Right cardiac atrium (tissue), 5 donors: ENCODE measurements at regions not wholly inside any gene's neighbourhood (a gene's known extent, or its start where the extent isn't known, plus 50 kb on each side); places are given as distances from the start of the nearest gene placed in this dataset.

Experiments used
- ATAC-seq, 2 donors: fragments of 200-7000 bp; cut with Tn5 transposase; one replicate each; pipeline versions ENCODE4 v1.8.0 to v1.9.1; 2020; ENCODE audit warnings: moderate library complexity in 2 of 2, mild to moderate bottlenecking in 1 of 2
- DNase-seq, 3 donors: peaks; one replicate each; pipeline ENCODE4 v3.0.0-alpha.2; 2020
- H3K27ac ChIP-seq: one replicate; pipeline ENCODE4 v1.5.1; 2013; ENCODE audit warnings: mild to moderate bottlenecking, low read length, control low read depth, moderate library complexity
- H3K27me3 ChIP-seq: one replicate; pipeline ENCODE4 v1.6.1; 2013; ENCODE audit not compliant: control insufficient read depth, insufficient read depth
- H3K4me1 ChIP-seq: one replicate; pipeline ENCODE4 v1.6.1; 2013; ENCODE audit warnings: low read length; ENCODE audit not compliant: control insufficient read depth, insufficient read depth
- H3K4me3 ChIP-seq: one replicate; pipeline ENCODE4 v1.5.1; 2013; ENCODE audit warnings: low read length, control low read depth
- H3K9me3 ChIP-seq: one replicate; pipeline ENCODE4 v1.6.1; 2013; ENCODE audit warnings: low read length; ENCODE audit not compliant: control insufficient read depth
- WGBS: extraction: QIAGEN DNeasy Blood & Tissue Kit; methylation state at CpG from one replicate; pipeline ENCODE4 v1.1.7; 2013; 5-methylcytosine and 5-hydroxymethylcytosine counted together
- intact Hi-C, 4 donors: fragments of 100-400 bp; cut with DNase I; formaldehyde crosslinking; loops; one replicate each; pipeline versions ENCODE4 v1.11.0 to v1.14.0; 2022 to 2023
- donor health status: healthy with polysubstance abuse.
- donor health status: DM: no; HTN: yes; CAD: no.
- donor health status: DM: no; HTN: no; CAD: no.
- donor health status: DM: no; HTN: yes; CAD: no; lungs with severe emphysema.
- donor health status: DM: yes; HTN: yes; CAD: no.

DNA sequence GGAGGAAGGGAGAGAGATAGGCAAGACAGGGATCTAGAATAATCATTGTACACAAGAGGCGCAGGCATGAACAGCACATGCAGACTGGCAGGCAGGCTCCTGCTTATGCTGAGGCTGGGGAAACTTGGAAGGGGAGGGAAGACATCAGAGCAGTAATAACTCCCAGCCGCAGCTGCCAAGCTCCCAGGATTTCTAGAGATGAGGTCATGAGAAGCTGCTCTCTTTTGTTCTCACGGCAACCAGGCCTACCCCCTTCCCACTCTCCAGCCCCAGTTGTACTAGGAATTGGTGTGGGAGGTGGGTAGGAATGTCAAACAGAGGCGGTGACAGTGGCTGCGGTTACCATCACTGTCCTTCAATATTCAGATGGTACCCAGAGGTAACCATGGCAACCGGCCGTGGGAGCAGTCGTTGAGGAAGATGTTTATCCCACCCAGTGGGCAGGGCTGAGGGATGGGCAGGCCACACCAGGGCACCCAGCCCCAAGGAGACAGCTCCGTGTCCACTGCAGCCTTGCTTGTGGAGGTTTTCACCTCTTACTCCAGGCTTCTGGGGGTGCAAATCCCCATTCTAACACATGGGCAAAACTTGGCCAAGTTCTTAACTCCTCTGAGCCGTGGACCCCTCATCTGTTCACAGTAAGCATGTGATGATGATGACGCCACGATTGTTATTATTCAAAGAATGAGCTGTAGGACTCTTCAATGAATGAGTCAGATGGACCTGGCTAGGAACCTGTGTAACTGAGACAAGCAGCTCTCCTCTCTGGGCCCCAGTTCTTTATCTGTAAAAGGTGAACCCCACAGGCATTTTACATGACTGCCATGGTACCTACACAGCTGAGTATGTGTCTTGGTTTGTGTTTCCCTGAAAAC is 360.8 kb upstream of the PROK2 start:
- intact Hi-C loops = no loop called here
- no peaks in the 10 kb centered on the region for H3K27me3 ChIP-seq
- H3K27ac ChIP-seq = no peak overlapping the region
- DNase-seq (peak in 2 of 3 donors; percentile 31 to 52), ATAC-seq (peak in 1 of 2 donors; percentile 54)
- H3K4me1 ChIP-seq = no peaks in the 10 kb centered on the region
- WGBS = 62% methylated on average over 12 of the region's 12 CpGs
- H3K4me3 ChIP-seq = no peak overlapping the region
- no peaks in the 10 kb centered on the region for H3K9me3 ChIP-seq

- no peaks in the 10 kb centered on the region for H3K4me1 ChIP-seq
- H3K9me3 ChIP-seq = no peaks in the 10 kb centered on the region
- no peak overlapping the region for H3K4me3 ChIP-seq
- ATAC-seq (peak; percentile 93 to 94), DNase-seq (peak; percentile 49 to 76 (median 68))
- H3K27ac ChIP-seq = no peak overlapping the region
- intact Hi-C loops = no loop called here
- WGBS = 36% methylated on average over 10 of the region's 10 CpGs
- no peaks in the 10 kb centered on the region for H3K27me3 ChIP-seq
Measured at GRCh38 chr3:72144773-72145505, 360.0 kb upstream of the PROK2 start.

DNA sequence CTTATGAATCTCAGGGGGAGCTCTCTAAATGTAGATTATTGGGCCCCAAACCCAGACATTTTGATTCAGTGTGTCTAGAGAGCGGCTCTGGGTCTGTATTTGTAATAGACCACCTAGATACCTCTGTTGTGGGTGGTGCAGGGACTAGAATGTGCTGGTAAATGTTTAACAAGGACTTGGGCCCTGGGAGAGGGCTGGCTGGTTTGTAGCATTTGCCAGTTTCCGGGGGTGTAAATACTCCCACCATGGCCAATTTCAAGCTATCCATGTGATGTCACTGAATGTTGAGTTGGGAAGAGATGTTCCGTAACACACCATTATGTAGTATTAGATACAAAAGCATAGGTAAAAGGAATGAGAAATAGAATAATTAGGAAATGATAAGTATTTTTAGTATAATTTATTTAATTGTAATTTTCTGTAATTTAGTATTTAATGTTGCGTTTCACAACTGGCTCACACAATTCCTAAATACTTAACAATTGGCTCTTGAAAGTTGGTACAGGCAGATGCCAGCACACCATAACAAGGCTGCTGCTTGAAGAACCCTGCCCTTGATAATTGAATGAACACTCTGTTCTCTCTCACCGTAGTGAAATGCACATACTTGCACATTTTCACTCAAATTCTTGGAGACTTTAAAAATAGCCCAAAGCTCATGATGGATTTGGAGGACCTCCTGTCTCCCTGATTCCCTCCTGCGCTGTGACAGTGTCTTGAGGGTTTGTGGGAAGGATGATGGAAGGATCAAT is 359.2 kb upstream of the PROK2 start:
- no peak for DNase-seq
- 60% methylated on average over 6 of the region's 6 CpGs for WGBS
- peak; percentile 13 to 34 for ATAC-seq
- Histone ChIP-seq H3K9me3 (no peaks in the 10 kb centered on the region), H3K27me3 (no peaks in the 10 kb centered on the region), H3K4me3 (no peak overlapping the region), H3K4me1 (no peaks in the 10 kb centered on the region), H3K27ac (no peak overlapping the region)
- intact Hi-C loops = no loop called here

GRCh38 chr3:72143322-72143721 is 358.4 kb upstream of the PROK2 start:
- no peak for ATAC-seq
- H3K9me3 ChIP-seq = no peaks in the 10 kb centered on the region
- no peak for DNase-seq
- no peak overlapping the region for H3K4me3 ChIP-seq
- intact Hi-C loops = no loop called here
- WGBS = 97% methylated on average over 7 of the region's 7 CpGs
- H3K27ac ChIP-seq = no peak overlapping the region
- no peaks in the 10 kb centered on the region for H3K27me3 ChIP-seq
- no peaks in the 10 kb centered on the region for H3K4me1 ChIP-seq

- Histone ChIP-seq H3K9me3 (no peaks in the 10 kb centered on the region), H3K4me1 (peaks cover 3% of the 10 kb centered on the region), H3K4me3 (no peak overlapping the region), H3K27ac (no peak overlapping the region), H3K27me3 (no peaks in the 10 kb centered on the region)
- 59% methylated on average over 1 of the region's 1 CpG for WGBS
- intact Hi-C loops = no loop called here
- ATAC-seq (no peak), DNase-seq (no peak)
Measured at GRCh38 chr3:72142028-72142427, 357.1 kb upstream of the PROK2 start.

DNA sequence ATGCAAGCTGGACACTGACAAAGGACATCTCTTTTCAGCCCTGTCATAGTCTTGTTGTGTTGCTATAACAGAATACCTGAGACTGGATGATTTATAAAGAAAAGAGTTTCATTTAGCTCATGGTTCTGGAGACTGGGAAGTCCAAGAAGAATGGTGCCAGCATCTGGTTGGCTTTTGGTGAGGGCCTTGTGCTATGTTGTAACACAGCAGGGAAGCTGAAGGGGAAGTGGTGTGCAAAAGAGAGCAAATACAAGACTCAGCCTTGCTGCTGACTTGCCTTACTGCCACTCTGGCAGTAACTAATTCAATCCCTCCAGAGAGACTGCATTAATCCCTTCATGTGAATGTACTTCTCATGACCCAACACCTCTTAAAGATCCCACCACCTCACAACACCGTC is 356.3 kb upstream of the PROK2 start:
- no peak overlapping the region for H3K27ac ChIP-seq
- H3K4me3 ChIP-seq = no peak overlapping the region
- no peaks in the 10 kb centered on the region for H3K27me3 ChIP-seq
- no peaks in the 10 kb centered on the region for H3K9me3 ChIP-seq
- WGBS = 96% methylated on average over 1 of the region's 1 CpG
- H3K4me1 ChIP-seq = peaks cover 3% of the 10 kb centered on the region
- no peak for ATAC-seq
- DNase-seq = no peak
- intact Hi-C loops = no loop called here

GRCh38 chr3:72139316-72139715 is 354.4 kb upstream of the PROK2 start:
- H3K27me3 ChIP-seq = no peaks in the 10 kb centered on the region
- no peak overlapping the region for H3K27ac ChIP-seq
- 94% methylated on average over 2 of the region's 2 CpGs for WGBS
- H3K9me3 ChIP-seq = no peaks in the 10 kb centered on the region
- peaks cover 3% of the 10 kb centered on the region for H3K4me1 ChIP-seq
- no peak overlapping the region for H3K4me3 ChIP-seq
- DNase-seq = no peak
- no peak for ATAC-seq
- intact Hi-C loops = no loop called here

DNA sequence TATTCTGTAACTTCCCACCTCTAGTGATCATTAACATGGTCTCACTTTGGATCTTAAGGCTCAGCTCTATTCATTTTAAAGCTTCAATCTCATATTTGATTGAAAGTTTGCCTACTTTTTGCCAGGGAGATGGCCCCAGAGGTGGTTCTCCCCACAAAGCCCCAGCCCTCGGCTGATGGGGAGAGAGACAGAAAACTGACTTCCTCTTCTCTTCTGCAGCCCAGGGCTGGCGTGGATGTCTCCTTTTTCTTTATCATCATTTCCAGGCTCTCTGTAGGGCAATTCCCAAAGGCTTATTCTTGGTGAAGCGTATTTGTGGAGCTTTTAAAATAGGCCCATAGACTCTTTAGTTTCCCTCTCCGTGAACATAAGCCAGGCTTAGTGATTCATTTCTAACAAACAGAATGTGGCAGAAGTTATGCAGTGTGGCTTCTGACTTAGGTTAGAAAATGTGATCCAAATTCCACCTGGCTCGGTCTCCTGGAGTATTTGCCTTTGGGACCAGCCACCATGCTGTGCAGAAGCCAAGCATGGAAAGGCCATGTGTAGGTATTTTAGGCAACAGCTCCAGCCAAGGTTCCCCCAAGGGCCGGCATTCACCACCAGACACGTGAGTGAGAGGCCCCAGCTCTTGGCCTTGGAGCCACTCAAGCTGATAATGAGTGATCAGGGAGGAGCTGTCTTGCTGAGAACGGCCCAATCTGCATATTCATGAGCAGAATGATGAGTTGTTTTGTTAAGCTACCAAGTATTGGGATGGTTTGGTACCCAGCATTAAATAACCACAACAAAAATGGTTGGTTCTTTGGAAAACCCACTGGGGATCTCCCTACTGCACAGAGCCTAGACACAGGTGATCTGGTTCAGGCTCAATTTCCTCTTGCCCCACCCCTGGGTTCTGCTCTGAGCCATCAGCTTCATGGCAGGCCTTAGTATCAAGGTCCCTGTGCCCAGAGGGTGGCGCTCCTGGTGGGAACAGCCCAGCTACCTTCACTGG is 353.2 kb upstream of the PROK2 start:
- no peak overlapping the region for H3K27ac ChIP-seq
- DNase-seq = peak in 2 of 3 donors; percentile 52 to 64
- WGBS = 60% methylated on average over 9 of the region's 9 CpGs

GRCh38 chr3:72135636-72136035 is 350.7 kb upstream of the PROK2 start:
- no peak overlapping the region for H3K27ac ChIP-seq
- ATAC-seq (no peak), DNase-seq (no peak)
- no peaks in the 10 kb centered on the region for H3K27me3 ChIP-seq
- H3K9me3 ChIP-seq = no peaks in the 10 kb centered on the region
- no peak overlapping the region for H3K4me3 ChIP-seq
- peaks cover 3% of the 10 kb centered on the region for H3K4me1 ChIP-seq
- WGBS = 88% methylated on average over 5 of the region's 5 CpGs
- intact Hi-C loops = no loop called here

More for the DNA sequence above, 353.2 kb upstream of the PROK2 start:
- no peaks in the 10 kb centered on the region for H3K9me3 ChIP-seq
- H3K4me1 ChIP-seq = peaks cover 3% of the 10 kb centered on the region
- H3K4me3 ChIP-seq = no peak overlapping the region
- H3K27me3 ChIP-seq = no peaks in the 10 kb centered on the region
- intact Hi-C loops = no loop called here
- peak; percentile 42 to 47 for ATAC-seq

GRCh38 chr3:72134989-72135451 is 350.1 kb upstream of the PROK2 start:
- Histone ChIP-seq H3K9me3 (no peaks in the 10 kb centered on the region), H3K4me1 (peaks cover 3% of the 10 kb centered on the region), H3K27ac (no peak overlapping the region), H3K4me3 (no peak overlapping the region), H3K27me3 (no peaks in the 10 kb centered on the region)
- DNase-seq (no peak), ATAC-seq (no peak)
- 56% methylated on average over 6 of the region's 6 CpGs for WGBS
- intact Hi-C loops = no loop called here
